ENCODE measurements at regions not wholly inside any gene's neighbourhood (a gene's known extent, or its start where the extent isn't known, plus 50 kb on each side); places are given as distances from the start of the nearest gene placed in this dataset.
A peak's percentile ranks its signal among the peaks of the same experiment; 100 is the strongest.

- Histone ChIP-seq H3K27ac (ENCODE audit: insufficient read depth, low read length) (no peak overlapping the region), H2AK5ac (ENCODE audit: low read depth, low read length) (peak overlapping the region; percentile 23; the same call in 1 of the 2 replicates), H3K36me3 (ENCODE audit: control insufficient read depth, insufficient read depth, low read length) (no peaks in the 10 kb centered on the region), H4K5ac (ENCODE audit: low read depth, low read length) (no peak overlapping the region), H2BK15ac (ENCODE audit: low read depth, low read length) (no peak overlapping the region), H4K91ac (ENCODE audit: insufficient read depth, low read depth, low read length) (no peak overlapping the region), H3K4ac (ENCODE audit: low read depth, low read length) (no peak overlapping the region), H3K9ac (ENCODE audit: low read depth, low read length) (no peak overlapping the region), H3K9me3 (ENCODE audit: control insufficient read depth, insufficient read depth, low read length) (no peaks in the 10 kb centered on the region), H2AK9ac (replicated peaks; ENCODE audit: low read depth, low read length, poor library complexity) (no peak overlapping the region), H3K9me1 (ENCODE audit: insufficient read depth, low read length) (peaks cover 9% of the 10 kb centered on the region; the same call in 1 of the 2 replicates), H3K18ac (ENCODE audit: low read depth, low read length) (no peak overlapping the region), H3K79me1 (ENCODE audit: low read depth in 1 of 2, low read length in 2 of 2) (no peaks in the 10 kb centered on the region), H3K56ac (ENCODE audit: extremely low read depth, insufficient read depth, low read length) (no peak overlapping the region), H3K23ac (ENCODE audit: low read depth, low read length) (0 out of 2 replicates have a peak overlapping the region, but pooled peaks have one; percentile 21), H2BK20ac (ENCODE audit: low read depth, low read length) (no peak overlapping the region), H2AFZ (replicated peaks; ENCODE audit: low read length, poor library complexity) (no peak overlapping the region), H4K8ac (ENCODE audit: low read depth in 2 of 2, low read length in 2 of 2) (no peak overlapping the region), H3K27me3 (ENCODE audit: control insufficient read depth, insufficient read depth, low read length) (no peaks in the 10 kb centered on the region), H2BK120ac (ENCODE audit: low read depth, low read length) (no peak overlapping the region), H3K4me1 (ENCODE audit: control insufficient read depth, insufficient read depth, low read length) (peaks cover 5% of the 10 kb centered on the region; the same call in 1 of the 2 replicates), H2BK5ac (ENCODE audit: low read depth, low read length, poor library complexity, severe bottlenecking) (no peak overlapping the region), H3K4me2 (ENCODE audit: low read depth, low read length) (no peak overlapping the region), H3K14ac (replicated peaks; ENCODE audit: low read depth, low read length) (peak overlapping the region; percentile 62; the same call in 1 of the 2 replicates), H3K4me3 (ENCODE audit: insufficient read depth, low read depth, low read length) (no peak overlapping the region), H4K20me1 (ENCODE audit: insufficient read depth, low read length) (no peaks in the 10 kb centered on the region)
- dilution Hi-C loops (cut with HindIII; ENCODE audit: low sequenced_read_pairs, unreplicated experiment) = no loop called here
- in situ Hi-C loops (cut with MboI; ENCODE audit: low sequenced_read_pairs) = no loop called here
- TF ChIP-seq CTCF (conservative IDR thresholded peaks at IDR 0.05; ENCODE audit: low read depth, low read length) (no peak), CEBPB (IDR thresholded peaks at IDR 0.05; ENCODE audit: low read depth, low read length) (no peak), RAD21 (IDR thresholded peaks at IDR 0.05; ENCODE audit: low read length) (no peak), SMC3 (IDR thresholded peaks at IDR 0.05; ENCODE audit: low read depth, low read length) (no peak), MXI1 (IDR thresholded peaks at IDR 0.05; ENCODE audit: borderline replicate concordance, low read depth, low read length) (no peak), MAFK (IDR thresholded peaks at IDR 0.05; ENCODE audit: low read depth, low read length) (no peak), USF2 (IDR thresholded peaks at IDR 0.05; ENCODE audit: low read depth, low read length) (no peak), RCOR1 (IDR thresholded peaks at IDR 0.05; ENCODE audit: insufficient replicate concordance, low read length) (no peak), ELK1 (IDR thresholded peaks at IDR 0.05; ENCODE audit: borderline replicate concordance, low read depth, low read length) (no peak), NFE2L2 (IDR thresholded peaks at IDR 0.05; ENCODE audit: low read depth, low read length) (no peak), BHLHE40 (IDR thresholded peaks at IDR 0.05; ENCODE audit: low read depth, low read length) (no peak), MAZ (IDR thresholded peaks at IDR 0.05; ENCODE audit: borderline replicate concordance, low read depth, low read length) (no peak)
- WGBS, 2 experiments (ENCODE audit: extremely low coverage in 2 of 2, insufficient read length in 1 of 2) = no CpG with 5 or more reads among the region's 1 CpG
- ChIA-PET POLR2A (ENCODE audit: unreplicated experiment) (no interaction called here), CTCF (no interaction called here)
- BruUV-seq (replicated peaks) = no TSS peak
- no peak for DNase-seq
- intact Hi-C loops (cut with micrococcal nuclease) = no loop called here
- no peak for ATAC-seq (ENCODE audit: low read depth)
Observed at GRCh38 chr14:88933191-88933590, 108.7 kb downstream of the TTC8 start.

Data from IMR-90 (cell line).